HG03378 (cell line): ENCODE measurements at regions not wholly inside any gene's neighbourhood (a gene's known extent, or its start where the extent isn't known, plus 50 kb on each side); places are given as distances from the start of the nearest gene placed in this dataset.

Source experiments
- ATAC-seq: cut with Tn5 transposase; IDR thresholded peaks from one replicate; pipeline ENCODE4 v1.9.1; 2021; ENCODE audit warnings: mild to moderate bottlenecking, moderate library complexity; ENCODE audit not compliant: unreplicated experiment

DNA sequence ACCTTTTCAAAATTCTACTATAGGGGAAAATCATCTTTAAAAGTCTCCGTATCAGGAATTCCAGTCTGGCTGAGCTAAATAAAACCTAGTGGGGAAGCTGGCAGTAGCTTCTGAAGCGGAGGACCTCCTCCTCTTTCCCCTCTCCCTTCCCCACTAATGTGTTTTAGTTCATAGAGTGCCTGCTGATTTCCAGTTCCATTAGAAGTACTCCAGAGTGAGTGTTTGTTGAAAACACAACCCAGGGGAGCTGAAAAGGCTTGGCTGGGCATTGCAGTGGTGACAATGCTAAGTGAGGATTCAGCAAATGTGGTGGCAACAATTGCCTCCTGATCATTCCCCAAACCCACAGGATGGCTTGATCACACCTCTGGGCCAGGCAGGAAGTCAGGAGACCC is 144.2 kb upstream of the FRMD6 start:
- no peak for ATAC-seq

DNA sequence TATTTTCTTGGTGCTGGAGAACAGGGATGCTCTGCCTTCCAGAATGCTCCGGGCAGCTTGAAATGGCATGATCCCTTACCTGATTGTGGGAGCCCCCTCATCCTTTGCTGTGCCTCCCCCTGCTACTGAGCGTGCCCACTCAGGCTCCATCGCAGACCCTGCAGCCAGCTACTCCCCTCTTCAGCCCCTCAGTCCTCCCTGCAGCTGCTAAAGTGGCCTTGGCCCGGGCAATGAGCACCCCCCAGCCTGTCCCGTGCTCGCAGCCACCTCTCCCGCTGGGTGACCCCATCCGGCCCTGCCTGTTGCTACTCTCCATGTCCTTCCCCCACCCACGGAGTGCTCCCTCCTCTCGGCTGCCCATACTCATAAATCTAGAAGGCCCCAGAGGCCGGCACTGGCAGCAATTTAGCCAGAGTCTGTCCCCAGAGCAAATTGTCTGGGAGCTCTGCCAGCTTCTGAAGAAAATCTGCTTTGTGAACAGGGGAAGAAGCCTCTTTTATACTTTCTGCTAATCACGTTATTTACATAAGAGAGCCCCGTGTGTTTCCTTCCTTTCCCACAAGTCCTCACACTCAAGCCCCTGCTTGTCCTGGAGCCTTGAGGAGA is 143.7 kb upstream of the FRMD6 start:
- ATAC-seq: no peak

DNA sequence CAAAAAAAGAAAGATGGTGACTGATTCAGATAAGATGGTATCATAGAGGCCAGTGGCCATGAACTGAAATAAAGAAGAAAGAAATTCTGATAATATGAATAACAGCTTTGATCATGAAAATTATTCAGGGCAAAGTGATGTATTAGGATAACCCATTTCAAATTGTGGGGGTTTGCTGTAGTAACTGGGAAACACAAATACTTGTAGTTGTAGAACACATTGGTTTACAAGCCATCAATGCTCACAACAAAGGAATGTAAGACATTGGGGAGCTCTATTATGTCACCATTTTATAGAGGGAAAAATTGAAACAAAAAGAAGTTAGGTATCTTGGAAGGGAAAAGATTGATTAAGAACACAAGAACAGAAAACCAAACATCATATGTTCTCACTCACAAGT is 140.4 kb upstream of the FRMD6 start:
- ATAC-seq: no peak

DNA sequence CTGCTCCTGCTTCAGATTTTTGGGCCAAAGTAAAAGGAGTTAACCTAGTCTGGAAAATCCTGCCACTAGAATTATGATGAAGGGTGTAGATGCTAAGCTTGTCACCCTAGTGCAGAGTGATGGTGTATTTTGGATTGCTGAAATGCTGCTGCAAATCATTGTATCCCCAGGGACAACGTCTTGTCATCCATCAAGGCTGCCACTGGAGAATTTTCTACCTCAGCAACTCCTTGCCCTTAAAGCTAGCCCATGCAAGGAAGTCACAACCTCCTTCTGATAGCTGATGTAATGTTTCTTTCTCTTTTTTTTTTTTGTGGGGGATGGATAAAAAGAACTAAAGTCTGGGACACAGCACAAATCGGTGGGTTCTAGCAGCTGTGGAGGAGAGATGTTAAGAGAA is 139.4 kb upstream of the FRMD6 start:
- no peak for ATAC-seq

DNA sequence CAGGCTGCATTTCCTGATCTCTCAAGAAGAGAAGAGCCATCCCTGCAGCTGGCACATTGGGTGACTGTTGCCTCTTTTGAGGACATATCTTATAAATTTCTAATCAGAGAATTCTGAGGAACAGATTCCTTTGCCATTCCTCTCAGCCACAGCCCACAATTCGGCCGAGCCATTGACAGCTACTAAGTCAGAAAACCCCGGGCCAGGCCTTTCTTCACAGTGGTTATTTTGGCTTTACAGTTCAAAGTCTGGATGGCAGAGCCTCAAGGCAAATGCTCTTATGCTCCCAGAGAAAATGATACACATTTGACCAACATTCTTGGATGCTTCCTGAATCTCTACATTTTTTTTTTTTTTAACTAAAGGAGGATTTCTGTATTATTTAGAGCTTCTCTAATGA is 138.4 kb upstream of the FRMD6 start:
- ATAC-seq: no peak

DNA sequence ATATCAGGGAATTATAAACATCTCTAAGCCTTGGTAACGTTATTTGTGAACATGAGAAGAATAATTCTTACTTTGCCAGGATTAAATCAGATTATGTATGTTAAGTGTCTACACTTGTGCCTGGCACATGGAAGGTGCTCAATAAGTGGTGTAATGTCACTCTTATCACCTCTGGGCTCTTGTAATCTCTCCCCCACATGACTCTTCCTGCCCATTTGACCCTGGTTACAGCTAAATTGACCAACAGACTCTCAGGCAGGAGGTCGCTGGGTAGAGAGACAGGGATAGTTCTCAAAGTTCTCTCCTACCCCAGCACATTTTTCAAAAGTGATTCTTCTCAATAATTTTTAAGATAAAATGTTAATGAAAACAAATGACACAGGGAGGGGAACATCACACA is 137.8 kb upstream of the FRMD6 start:
- ATAC-seq: no peak

DNA sequence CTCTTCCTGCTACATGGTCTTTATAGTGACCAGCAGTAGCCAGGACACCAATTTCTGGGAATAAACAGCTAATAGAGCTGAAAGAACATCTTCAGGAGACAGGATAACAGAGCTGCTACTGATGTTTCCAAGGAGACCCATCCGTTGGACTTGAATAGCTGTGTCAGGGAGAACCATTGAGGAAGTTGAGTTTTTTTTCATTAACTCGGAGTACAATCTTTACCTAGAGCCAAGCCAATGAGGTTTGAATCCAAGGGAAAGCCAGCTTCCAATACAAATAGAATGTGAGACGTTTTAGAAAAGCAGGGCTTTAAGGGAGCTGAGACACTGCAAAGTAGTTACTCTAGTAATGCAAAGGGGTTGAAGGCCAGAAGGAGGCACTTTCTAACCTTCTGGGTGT is 136.1 kb upstream of the FRMD6 start:
- no peak for ATAC-seq

DNA sequence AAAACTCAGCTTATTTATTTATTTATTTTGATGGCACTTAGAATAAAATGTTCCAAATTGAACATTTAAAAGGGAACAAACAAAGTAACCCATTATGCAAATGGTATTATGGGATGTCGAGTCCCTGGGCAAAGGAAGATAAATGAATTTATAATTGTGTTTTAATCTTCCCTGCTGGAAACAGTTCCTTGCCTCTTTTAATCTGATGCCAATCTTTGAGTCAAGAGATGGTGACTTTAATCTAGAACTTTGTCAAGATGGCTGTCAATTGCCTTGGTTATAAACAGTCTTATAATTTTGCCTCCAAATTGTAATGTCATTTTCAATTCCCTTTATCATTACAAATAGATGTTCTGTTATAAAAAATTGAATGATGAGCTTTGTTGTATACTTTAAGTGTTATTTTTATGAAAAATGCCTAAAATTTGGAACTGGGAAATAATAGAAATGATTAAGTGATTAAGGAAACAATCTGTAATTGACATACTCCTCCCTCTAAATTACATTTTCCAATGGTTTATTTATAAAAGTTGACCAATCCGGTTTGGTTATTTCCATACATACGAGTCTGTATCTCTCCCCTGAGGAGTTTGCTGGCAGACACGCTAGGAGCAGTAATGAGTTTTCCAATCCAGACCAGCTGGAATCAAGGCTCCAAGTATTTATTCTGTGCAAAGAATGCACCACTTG is 134.9 kb upstream of the FRMD6 start:
- ATAC-seq: no peak

DNA sequence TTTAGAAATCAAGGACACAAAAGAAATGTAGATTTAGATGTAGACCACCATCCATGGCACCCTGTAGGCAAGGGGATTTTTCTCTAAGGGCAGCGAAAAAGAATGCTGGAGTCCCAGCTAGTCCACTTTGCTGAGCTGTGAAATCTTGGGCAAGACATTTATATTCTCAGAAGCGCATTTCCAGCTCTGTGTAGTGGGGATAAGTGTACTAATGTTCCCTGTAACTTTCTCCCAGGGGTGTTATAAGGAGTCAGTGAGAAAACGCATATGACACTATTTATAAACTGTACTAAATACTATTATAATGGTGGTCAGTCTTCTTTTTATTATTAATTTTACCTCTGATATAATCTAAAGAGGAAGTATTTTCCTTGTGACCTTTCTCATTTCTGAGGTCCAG is 133.4 kb upstream of the FRMD6 start:
- ATAC-seq: no peak

DNA sequence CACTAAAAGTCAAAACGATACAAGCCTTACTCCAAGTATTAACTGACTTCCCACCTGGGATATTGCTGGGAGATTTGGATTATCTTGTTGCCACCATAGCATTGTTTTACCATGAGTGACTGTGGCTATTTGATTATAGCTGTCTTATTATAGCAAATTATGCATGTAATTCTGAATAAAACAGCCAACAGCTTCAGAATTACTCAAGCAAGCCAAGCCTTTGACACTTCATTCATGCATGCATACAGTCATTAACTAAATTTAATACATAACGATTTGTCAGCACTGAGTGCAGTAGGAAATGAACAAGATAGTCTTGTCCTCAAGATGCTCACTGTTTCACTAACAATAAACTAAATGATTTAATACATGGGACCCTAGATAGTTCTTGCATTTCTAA is 133.0 kb upstream of the FRMD6 start:
- no peak for ATAC-seq

DNA sequence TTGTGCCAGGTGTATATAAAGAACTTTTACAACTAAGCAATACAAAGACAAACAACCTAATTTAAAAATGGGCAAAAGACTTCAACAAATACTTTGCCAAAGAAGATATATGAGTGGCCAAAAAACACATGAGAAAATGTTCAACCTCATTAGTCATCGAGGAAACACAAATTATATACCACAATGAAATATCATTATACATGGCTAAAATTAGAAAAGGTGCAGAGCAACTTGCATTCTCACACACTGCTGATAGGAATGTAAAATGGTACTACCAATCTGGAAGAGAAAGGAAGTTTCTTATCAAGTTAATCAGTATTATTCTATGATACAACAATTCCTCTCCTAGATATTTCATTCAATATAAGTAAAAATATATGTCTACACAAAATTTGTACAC is 131.6 kb upstream of the FRMD6 start:
- no peak for ATAC-seq

DNA sequence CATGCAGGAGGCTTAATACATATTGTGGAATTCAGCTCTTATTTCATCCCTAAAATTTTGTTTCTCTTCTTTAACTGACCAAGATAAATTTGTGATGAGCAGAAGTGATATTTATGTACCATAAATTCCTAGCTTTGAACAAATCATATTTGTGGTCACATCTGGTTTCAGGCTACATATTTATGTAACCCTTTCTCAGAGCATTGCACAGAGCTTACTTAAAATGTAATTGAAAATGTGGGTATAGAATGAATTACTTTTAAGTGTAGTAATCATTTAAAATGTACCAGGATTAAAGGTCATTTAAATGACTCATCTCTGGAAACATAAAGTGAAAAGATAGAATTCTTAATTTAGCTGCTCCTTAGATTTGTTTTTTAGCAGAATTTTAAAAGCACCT is 129.9 kb upstream of the FRMD6 start:
- no peak for ATAC-seq

DNA sequence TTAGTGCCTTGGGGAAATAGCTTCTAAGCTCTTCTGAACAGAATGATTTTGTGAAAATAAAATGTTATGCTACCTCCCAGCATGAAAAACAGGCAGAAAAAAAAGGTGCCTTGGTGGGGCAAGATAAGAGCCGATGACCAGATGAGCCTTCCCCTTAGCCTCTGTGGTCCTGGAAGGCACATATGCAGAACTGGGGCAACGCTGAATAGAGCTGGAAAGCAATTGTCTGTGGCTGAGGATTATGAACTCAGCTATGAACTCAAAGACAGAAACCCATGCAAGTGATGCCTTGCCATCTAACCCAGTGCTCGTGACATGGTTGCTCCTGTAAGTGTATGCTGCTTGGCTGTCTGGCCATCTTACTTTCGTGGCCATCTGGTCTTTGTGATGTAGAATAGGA is 128.5 kb upstream of the FRMD6 start:
- ATAC-seq: no peak

DNA sequence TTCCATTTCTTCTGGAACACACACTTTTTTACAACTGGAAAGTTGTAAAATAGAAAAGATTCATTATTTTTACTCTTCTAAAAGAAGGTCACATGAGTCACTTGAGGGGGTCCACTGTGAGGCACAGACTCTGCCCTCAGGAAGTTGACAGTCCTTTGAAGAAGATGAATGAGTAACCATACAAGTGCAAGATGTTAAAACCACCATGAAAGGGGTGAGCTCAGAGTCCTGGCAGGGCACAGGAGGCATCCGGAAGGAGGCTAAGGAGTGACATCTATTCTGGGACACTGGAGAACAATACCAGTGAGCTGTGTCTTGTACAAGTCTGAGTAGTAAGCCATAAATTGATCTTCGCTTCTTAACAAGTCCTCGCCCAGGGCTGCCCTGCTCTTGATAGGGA is 126.0 kb upstream of the FRMD6 start:
- ATAC-seq: no peak

DNA sequence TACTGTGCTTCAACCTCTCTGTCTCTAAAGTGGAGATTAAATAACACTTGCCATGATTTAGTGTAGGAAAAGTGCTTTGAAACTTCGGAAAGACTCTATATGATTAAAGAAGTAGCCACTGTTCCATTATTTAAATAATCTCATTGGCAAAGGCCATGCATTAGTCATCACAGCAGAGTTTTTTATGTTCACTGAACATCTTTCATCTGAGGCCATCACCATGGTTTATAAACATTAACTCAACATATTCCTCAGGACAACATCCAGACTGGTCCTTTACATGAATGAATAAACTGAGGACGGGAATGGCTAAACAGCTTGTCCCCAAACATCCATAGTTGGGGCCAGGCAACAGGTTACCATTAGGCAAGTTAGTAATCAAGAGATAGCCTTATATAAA is 124.6 kb upstream of the FRMD6 start:
- ATAC-seq: no peak

DNA sequence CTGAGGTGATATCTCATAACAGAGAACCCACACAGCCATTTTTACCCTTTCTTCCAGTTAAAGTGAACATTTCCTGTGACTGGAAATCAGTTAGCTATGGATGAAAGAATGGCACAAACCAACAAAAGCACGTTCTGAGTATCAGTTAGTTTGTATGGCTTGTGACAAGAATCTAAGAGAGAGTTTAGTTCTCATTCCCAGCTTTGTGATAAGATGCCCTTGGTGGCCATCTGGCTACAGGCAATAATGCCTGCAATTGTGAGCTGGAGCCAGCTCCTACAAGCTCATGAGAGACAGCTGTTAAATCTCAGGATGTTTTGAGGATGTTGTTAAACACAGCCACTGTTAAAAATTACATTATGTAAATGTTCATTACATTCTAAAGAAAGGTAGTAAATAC is 122.0 kb upstream of the FRMD6 start:
- ATAC-seq: no peak

DNA sequence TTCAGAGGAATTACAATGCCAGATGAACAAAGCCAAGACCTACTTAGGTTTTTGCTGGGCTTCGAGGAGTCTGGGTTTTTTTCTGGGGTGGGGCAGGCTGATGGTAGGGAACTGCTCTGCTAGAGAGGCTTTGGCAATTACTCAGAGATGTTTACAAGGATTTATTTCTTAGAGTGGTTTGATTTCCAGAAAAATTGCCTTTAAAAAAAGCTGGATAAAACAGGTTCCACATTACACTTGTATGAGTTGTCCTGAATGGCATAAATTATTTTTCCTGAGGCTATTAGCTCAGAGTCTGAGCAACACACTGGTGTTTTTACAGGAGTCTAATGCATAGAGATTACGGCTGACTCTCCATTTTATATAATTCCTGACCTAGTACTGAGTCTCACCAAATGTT is 118.5 kb upstream of the FRMD6 start:
- ATAC-seq: no peak

DNA sequence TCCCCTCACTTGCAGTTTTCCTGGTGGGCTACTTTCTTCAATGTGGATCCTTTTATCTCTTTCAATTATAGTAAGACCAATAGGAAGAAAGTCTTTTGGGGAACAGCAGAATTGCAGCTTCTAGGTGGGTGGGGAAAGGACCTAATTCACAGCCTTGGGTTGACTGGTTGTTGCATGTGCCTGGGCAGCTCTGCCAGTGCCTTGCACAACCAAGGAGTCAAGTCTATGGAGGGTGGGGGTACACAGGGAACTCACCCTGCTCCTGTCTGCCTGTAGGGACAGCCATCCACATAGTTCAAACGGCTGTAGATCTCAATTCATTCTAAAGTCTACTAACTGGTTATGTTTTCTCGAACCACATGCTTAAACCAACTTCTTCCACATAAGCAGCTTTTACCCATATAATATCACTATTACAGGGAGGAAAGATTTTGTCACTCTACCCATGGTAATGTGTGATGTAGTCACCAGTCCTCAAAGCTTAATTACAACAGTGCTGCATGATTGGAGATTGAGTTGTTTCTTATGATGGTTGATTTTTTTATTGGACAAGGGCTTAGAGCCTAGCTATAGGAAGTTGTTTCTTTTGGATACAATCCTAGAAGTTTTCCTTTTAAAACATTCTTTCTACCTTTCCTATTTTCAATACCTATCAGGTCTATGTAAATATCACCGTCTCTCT is 117.7 kb upstream of the FRMD6 start:
- no peak for ATAC-seq

DNA sequence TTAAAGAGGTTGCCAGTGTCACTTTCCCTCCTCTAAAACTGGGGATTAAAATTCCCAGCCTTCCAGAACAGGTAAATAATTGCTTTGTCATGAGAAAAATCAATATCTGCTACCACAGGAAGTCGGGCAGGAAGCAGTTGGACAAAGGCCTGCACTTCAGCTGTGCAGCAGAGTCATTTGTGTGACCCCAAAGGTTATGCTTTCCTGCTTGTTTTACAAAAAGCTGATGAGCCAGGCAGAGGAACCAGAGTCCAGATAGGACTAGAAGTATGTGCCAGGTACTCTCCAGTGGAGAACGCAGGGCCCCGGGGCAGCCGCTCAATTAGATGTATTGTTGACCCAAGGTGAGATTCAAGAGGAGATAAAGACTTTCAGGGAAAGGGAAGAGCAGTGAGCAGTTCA is 117.1 kb upstream of the FRMD6 start:
- no peak for ATAC-seq

DNA sequence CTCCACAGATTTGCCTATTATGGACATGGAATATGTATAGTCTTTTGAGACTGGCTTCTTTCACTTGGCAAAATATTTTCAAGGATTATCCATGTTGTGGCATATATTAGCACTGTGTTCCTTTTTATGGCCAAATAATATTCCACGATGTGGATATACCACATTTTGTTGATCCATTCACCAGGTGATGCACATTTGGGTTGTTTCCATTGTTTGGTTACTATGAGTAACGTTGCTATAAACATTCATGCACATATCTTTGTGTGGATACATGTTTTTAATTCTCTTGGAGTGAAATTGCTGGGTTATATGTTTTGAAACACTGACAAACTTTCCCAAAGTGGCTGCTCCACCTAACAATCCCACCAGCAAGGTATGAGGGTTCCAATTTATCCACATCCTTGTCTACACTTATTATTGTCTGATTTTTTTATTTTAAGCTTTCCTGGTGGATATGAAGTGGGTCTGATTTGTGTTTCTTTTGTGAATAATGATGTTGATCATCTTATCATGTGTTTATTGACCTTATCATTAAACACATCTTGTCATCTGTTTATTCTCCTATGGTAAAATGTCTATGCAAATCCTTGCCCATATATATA is 116.2 kb upstream of the FRMD6 start:
- ATAC-seq: no peak

DNA sequence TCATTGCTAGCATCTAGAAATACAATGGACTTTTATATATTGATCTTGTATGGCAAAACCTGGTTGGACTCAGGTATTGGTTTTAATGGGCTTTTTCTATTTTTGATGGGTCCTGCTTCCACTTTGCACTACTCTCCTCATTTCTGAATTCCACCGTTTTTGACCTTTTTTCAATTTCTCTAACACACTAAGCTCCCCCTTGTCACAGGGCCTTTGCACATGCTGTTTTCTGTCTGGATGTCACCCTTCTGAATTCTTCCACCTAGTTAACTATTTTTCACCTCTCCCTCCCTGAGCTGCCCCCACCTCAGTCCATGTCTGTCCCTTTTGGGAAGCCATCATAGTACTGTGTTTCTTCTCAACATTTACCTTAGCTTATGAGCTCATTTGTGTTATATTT is 112.7 kb upstream of the FRMD6 start:
- no peak for ATAC-seq

DNA sequence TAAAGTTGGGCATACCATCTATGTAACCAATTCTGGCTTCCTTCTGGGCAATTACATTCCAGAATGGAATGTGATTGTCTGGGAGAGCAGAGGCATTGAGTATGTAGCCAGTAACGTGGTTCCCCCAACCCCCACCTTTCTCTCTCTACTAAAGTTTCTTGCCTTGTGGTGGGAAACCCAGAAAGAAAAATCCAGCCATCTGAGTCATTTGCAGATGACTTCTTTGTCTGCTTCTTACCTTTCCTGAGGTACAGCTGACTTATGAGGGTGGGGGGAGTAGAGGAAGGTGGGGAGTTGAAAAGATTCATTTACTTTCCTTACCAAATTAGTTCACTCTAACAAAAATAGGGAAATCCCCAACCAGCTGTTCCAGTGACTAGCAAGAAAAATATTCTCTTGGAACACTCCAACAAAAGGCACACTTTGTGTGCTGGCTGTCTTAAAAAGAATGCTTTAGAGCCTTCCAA is 112.1 kb upstream of the FRMD6 start:
- ATAC-seq: no peak
